Omental fat pad (tissue), 3 donors: ENCODE measurements at regions not wholly inside any gene's neighbourhood (a gene's known extent, or its start where the extent isn't known, plus 50 kb on each side); places are given as distances from the start of the nearest gene placed in this dataset.

Experiments
- ATAC-seq: fragments of 150-250 bp; one replicate; pipeline ENCODE4 v1.9.1; 2016; ENCODE audit warnings: mild to moderate bottlenecking, moderate library complexity; ENCODE audit not compliant: low FRiP score
- DNase-seq: peaks from one replicate; pipeline ENCODE4 v3.0.0-alpha.2; 2019; ENCODE audit warnings: low spot score
- CTCF ChIP-seq, 3 donors: fragments of 450-650 bp; IDR thresholded peaks; one replicate each; pipeline ENCODE4 v1.5.1; 2016 to 2017; ENCODE audit warnings: antibody characterized with exemption in 3 of 3, mild to moderate bottlenecking in 3 of 3, moderate library complexity in 2 of 3

GRCh38 chr5:111635151-111635902 lies 121.7 kb downstream of the NREP start:
- no peak for TF ChIP-seq CTCF (IDR thresholded peaks at IDR 0.05)
- peak; percentile 77 for ATAC-seq
- no peak for DNase-seq

- no peak for TF ChIP-seq CTCF (IDR thresholded peaks at IDR 0.05)
- DNase-seq (no peak), ATAC-seq (no peak)
Observed at GRCh38 chr5:111631328-111631727, 119.0 kb upstream of the STARD4 start.

GRCh38 chr5:111628901-111629300 lies 116.6 kb upstream of the STARD4 start:
- DNase-seq = no peak
- TF ChIP-seq CTCF (IDR thresholded peaks at IDR 0.05) = no peak
- ATAC-seq = no peak

- TF ChIP-seq CTCF (IDR thresholded peaks at IDR 0.05) = no peak
- DNase-seq (no peak), ATAC-seq (no peak)
Observed at GRCh38 chr5:111627862-111628261, 115.5 kb upstream of the STARD4 start.

GRCh38 chr5:111626473-111627148 lies 114.3 kb upstream of the STARD4 start:
- ATAC-seq (no peak), DNase-seq (no peak)
- no peak for TF ChIP-seq CTCF (IDR thresholded peaks at IDR 0.05)

- DNase-seq (no peak), ATAC-seq (no peak)
- TF ChIP-seq CTCF (IDR thresholded peaks at IDR 0.05) = no peak
Observed at GRCh38 chr5:111618623-111619271, 106.4 kb upstream of the STARD4 start.
